ENCODE measurements at regions not wholly inside any gene's neighbourhood (a gene's known extent, or its start where the extent isn't known, plus 50 kb on each side); places are given as distances from the start of the nearest gene placed in this dataset.
"Not testable (repeated sequence)": the region's sequence is repeated elsewhere in the genome, so short reads cannot be mapped to it uniquely, and the experiment has no call there.

DNA sequence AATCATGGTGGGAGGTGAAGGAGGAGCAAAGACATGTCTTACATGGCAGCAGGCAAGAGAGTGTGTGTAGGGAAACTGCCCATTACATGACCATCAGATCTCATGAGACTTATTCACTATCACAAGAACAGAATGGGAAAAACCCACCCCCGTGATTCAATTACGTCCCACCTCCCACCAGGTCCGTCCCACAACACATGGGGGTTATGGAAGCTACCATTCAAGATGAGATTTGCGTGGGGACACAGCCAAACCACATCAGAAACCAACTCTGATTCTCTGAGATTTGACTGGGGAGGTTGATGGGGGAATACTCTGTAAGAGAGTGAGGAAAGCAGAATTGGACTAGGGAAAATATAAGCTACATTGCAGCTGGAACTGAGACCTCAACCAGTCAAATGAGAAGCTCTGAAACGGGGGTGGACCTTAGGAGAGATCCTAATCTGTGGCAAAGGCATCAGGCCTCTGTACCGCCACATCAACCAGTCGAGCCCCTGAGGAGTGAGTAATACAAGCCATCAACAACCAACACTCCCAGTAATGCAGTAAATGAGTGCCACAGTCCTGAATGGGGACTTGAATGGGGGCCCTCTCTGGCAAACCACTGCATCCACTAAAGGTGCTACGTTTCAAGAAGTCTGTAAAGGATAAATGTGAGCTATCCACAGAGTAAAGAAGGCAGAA is 207.9 kb upstream of the GADL1 start:
- no peak for DNase-seq

DNA sequence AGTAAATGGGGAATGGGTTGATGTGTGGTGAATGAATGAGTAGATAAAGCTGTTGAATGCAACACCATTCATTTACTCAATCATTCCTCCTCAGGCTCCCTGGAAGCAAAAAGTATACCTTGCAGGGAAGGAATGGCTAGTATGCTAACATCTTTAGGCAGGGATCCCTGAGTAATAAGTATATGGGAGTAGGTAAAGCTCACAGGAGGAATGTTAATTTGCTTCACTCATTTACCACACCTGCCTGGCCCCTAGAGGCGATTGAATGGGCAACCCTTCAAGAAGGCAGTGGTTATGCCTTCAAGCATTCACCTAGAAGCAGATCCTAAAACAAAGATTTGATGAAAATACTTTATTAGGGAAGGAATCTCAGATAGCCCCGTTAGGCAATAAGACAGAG is 208.7 kb upstream of the GADL1 start:
- no peak for DNase-seq

- DNase-seq: no peak
Measured at GRCh38 chr3:31103623-31104180, 209.2 kb upstream of the GADL1 start.

DNA sequence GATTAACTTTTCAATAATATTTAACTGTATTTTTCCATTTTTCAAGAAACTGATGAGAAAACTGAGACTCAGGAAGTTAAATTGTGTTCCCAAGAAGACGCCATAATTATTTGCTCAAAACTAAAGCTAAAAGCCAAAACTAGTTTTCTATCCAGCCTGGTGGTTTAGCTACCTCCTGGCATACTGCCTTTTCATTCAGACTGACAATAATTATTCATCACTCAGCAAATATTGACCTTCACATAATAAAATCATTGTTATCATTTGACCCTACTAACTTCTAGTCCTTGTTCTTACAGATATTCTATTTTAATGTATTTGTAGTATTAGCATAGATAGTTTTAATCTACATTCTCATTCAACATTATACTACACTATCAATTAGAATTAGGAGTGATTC is 210.6 kb upstream of the GADL1 start:
- DNase-seq: no peak

DNA sequence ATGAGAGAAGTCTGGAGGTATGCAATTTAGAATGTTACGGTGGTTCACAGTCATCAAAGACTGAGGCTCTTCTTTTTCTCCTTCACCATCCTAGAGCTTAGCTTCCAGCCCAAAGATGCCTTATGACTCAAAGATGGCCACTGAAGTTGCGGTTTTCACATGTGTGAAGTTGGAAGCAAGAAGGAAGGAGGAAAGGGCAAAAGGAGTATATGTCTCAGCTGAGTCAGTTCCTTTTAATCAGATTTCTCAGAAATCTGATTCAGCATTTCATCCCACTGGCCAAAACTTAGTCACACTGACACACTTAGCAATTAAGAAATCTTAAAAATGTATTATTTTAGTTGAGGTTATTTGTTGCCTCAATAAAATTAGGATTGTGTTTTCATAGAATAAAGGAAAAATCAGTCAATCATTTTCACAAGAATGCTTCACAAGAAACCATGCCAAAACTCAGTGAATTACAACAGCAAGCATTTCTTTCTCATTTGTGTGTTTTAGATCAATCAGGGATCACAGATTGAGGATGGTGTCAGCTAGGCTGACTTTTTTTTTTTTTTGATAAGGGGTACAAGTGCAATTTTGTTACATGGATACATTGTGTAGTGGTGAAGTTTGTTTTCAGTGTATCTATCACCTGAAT is 211.1 kb upstream of the GADL1 start:
- DNase-seq: no peak

DNA sequence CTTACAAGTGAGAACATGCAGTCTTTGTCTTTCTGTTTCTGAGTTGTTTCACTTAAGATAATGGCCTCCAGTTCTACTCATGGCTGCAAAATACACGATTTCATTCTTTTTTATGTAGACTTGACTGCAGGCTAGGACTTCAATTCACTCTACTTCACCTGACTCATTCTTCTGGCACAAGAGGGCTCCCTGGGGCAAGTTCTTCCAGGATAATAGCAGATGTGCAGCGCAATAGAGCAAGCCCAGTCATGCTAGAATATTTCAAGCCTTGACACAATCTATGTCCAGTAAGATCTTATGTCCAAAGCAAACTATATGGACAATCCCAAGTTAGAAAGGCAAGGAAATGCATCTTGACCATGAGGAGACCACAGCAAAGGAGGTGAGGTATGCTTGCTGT is 211.7 kb upstream of the GADL1 start:
- no peak for DNase-seq

DNA sequence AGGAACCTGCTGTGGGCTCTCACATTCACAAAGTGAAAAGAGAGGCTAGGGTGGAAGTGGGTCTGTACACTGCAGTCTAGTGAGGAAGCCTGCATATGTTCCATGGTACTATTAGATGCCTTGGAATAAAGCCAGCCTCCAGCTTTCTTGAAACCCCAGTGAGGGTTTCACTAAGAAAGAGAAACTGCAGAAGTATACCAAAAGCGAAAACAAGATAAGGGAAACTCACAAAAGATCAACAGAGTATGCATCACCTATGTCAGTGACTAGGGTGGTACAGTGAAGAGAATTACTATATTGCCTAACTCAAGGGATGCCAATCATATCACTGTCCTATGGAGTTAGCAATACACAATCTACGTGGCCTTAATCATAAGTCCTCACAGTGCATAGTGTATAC is 212.5 kb upstream of the GADL1 start:
- no peak for DNase-seq

DNA sequence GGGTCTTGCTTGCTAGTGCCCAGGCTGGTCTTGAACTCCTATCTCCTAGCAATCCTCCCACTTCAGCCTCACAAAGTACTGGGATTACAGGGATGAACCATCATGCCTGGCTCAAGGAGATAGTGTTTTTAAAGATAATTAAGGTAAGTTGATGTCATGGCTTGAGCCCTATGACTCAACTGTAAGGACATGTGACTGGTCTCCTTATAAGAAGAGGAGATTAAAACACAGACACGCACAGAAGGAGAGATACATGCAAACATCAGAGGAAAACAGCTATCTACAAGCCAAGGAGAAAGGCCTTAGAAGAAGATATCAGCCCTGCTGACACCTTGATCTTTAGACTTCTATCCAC is 220.4 kb upstream of the GADL1 start:
- DNase-seq: no peak

GRCh38 chr3:31115531-31115930 is 221.1 kb upstream of the GADL1 start:
- DNase-seq: not testable (repeated sequence)

DNA sequence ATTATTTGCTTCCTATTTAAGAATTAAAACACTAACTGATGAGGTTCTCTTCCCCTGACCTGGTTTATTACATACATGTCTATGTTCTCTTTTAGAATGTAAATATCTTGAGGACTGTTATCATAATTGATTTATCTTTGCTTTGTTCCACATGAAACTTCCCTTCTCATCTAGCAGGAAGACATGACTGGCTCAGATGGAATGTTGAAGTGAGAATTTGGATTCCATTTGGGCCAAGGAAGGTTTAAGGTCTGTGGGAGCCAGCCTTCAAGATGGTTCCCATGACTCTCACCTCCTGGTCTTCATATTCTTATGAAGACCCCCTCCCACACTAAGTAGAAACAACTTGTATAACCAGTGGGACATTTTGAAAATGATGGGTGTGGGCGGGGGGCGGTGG is 222.2 kb upstream of the GADL1 start:
- DNase-seq: no peak

GRCh38 chr3:31117854-31118253 is 223.4 kb upstream of the GADL1 start:
- no peak for DNase-seq

DNA sequence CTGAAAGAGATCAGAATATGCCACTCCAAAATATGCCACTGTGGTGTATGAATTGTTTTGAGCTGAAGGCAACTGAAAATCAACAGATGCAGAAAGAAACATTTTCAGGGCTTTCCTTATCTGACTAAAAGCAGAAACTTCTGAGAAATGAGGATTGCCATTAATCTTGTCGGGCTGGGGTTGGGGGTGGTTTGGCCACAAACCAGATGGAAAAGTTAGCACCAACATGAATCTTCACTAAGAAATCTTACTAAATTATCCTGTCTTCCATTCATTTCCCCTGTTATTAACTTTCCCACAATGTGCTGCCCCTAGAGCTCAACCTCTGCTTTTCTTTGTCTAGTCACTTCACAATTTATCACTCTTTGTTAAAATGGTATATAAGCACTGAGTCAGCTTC is 229.9 kb upstream of the GADL1 start:
- DNase-seq: no peak

GRCh38 chr3:31125413-31126020 is 231.1 kb upstream of the GADL1 start:
- no peak for DNase-seq

DNA sequence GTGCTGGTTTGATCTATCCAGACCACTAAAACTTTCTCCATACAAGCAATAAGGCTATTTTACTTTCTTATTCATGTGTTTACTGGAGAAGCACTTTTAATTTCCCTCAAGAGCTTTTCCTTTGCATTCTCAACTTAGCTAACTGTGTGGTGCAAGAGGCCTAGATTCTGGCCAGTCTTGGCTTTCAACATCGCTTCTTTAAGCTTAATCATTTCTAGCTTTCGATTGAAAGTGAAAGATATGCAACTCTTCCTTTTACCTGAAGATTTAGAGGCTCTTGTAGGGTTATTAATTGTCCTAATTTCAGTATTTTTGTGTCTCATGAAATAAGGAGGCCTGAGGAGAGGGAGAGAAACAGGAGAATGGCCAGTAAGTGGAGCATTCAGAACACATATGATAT is 234.8 kb upstream of the GADL1 start:
- DNase-seq: no peak

GRCh38 chr3:31132132-31132769 is 237.8 kb upstream of the GADL1 start:
- DNase-seq: peak; percentile 48

GRCh38 chr3:31133541-31133940 is 239.1 kb upstream of the GADL1 start:
- DNase-seq: no peak

GRCh38 chr3:31135546-31135945 is 241.1 kb upstream of the GADL1 start:
- DNase-seq: no peak

GRCh38 chr3:31137718-31138465 is 243.4 kb upstream of the GADL1 start:
- no peak for DNase-seq

DNA sequence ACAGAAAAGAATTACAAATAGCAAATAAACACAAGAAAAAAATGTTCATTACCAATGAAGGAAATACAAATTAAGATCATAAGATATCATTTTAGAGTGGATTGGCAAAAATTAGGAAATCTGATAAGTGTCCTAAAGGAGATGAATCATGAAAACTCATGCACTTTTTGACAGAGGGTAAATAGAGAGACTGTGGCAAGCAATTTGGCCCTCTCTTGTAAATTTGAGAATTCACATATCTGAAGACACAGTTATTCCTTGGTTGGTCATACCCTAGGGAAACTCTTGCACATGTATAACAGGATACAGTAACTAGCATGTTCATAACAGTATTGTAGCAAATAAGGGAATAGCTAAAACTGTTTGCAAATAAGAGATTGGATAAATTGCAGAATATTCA is 246.0 kb upstream of the GADL1 start:
- no peak for DNase-seq

- DNase-seq: no peak
Measured at GRCh38 chr3:31142139-31142538, 247.7 kb upstream of the GADL1 start.

DNA sequence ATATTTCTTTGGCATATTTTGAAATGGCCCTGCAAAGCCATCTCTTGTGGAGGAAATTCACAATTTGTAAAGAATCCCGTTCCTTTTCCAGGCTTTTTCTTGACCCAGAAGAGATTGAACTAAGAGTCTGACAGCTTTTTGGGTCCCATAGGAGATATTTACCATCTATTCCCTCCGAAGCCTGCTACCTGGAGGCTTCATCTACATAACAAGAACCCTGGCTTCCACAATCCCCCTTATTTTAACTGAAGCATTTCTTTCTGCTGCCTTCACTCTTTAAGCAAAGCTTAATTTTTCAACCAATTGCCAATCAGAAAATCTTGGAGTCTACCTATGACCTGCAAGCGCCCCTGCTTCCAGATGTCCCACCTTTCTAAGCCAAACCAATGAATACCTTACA is 248.1 kb upstream of the GADL1 start:
- no peak for DNase-seq

GRCh38 chr3:31145062-31145461 is 250.6 kb upstream of the GADL1 start:
- DNase-seq: no peak

DNA sequence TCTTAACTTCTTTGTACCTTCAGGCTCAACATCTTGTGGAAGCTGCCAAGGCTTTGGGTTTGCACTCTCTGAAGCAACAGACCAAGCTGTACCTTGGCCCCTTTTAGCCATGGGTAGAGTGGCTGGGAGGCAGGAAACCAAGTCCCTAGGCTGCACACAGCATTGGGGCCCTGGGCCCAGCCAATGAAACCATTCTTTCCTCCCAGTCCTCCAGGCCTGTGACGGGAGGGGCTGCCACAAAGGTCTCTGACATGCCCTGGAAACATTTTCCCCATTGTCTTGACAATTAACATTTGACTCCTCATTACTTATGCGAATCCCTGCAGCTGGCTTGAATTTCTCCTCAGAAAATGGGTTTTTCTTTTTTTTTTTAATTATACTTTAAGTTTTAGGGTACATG is 253.1 kb upstream of the GADL1 start:
- DNase-seq: no peak

Data from CD4-positive, alpha-beta T cell treated with Interleukin-12 subunit alpha and Interleukin-12 subunit beta, for 1 hour (primary cell).